ENCODE measurements at regions not wholly inside any gene's neighbourhood (a gene's known extent, or its start where the extent isn't known, plus 50 kb on each side); places are given as distances from the start of the nearest gene placed in this dataset.

DNA sequence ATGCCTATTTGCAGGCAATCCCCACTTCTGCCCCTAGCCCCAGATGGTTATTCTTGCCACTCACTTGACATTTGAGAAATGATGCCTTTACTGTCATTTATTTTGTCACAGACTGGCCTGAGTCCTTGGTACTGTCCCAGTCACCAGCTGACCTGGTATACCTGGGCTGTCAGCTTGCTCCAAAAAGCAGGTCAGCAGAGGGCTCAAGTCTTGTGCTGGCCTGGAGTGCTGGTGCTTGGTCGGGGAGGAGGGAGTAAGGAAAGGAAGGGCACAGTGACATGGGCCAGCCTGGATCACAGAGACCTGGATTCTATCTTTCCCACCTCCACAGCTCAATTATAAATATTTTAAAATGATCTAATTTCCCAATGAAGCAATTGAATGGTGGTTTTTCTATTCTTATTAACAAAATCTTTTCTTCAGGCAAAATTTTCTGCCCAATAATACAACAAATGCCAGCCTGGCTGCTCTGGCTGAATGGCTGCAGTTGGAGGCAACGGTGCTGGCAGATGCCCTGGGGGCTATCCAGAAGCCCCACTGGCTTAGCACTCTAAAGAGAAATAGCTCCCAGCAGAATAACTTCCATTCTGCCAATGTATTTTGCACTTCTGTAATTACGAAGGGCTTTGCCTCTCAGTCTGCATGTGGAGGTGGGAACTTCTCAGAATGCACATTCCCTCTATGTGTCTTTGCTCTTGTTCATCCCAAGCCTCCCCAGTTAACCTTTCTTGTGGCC is 160.6 kb downstream of the GADD45G start:
- H3K9me3 ChIP-seq (ENCODE audit: low read length) = no peaks in the 10 kb centered on the region
- H3K9me2 ChIP-seq (ENCODE audit: insufficient read depth, low read length) = no peaks in the 10 kb centered on the region
- H3K27me3 ChIP-seq (ENCODE audit: insufficient read depth, low read depth, low read length) = no peaks in the 10 kb centered on the region
- H3K4me3 ChIP-seq (ENCODE audit: low read length) = no peak overlapping the region
- no peaks in the 10 kb centered on the region for H3K79me2 ChIP-seq (replicated peaks; ENCODE audit: insufficient read depth, low read length)
- no peaks in the 10 kb centered on the region for H3F3A ChIP-seq (ENCODE audit: insufficient read depth, low read length, poor library complexity, severe bottlenecking)
- H4K20me1 ChIP-seq (ENCODE audit: insufficient read depth) = no peaks in the 10 kb centered on the region
- no peak overlapping the region for H2AFZ ChIP-seq (ENCODE audit: low read depth, low read length)
- no peak overlapping the region for H3K4me2 ChIP-seq (ENCODE audit: low read length)
- no peak overlapping the region for H3K27ac ChIP-seq (ENCODE audit: low read length)
- no peak overlapping the region for H3K9ac ChIP-seq (ENCODE audit: low read length)
- TF ChIP-seq RAD21 (conservative IDR thresholded peaks at IDR 0.05) (no peak), SMC3 (conservative IDR thresholded peaks at IDR 0.05; ENCODE audit: poor library complexity) (no peak), REST (IDR thresholded peaks at IDR 0.05; ENCODE audit: borderline replicate concordance) (no peak), EZH2 (IDR thresholded peaks at IDR 0.05; ENCODE audit: borderline replicate concordance, insufficient read depth, low read length, poor library complexity, severe bottlenecking) (no peak), MXI1 (conservative IDR thresholded peaks at IDR 0.05; ENCODE audit: poor library complexity, severe bottlenecking) (no peak), EP300 (conservative IDR thresholded peaks at IDR 0.05; ENCODE audit: poor library complexity, severe bottlenecking) (no peak), CTCF (IDR thresholded peaks at IDR 0.05; ENCODE audit: poor library complexity, severe bottlenecking) (no peak), POLR2AphosphoS5 (IDR thresholded peaks at IDR 0.05) (no peak), TAF1 (IDR thresholded peaks at IDR 0.05; ENCODE audit: low read depth) (no peak)
- no peaks in the 10 kb centered on the region for H3K36me3 ChIP-seq (ENCODE audit: insufficient read depth, low read length)

DNA sequence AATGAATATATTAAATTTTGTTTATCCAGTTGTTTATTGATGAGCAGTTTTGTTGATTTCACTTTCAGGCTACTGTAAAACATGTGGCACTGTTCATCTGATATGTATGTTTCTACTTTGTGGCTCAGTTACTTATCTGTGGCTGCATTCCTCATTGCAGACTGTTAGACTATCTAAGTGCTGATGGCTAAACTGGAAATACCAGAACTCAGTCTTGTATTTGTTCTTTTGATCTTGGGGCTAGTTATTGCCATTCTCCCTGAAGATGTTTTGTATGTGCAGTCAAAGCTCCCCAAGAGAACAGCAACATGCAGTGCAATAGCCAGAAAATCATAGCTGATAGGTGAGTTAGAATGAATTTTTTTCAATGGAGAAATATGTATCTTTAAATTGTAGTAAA is 162.2 kb downstream of the GADD45G start:
- no peak overlapping the region for H3K4me2 ChIP-seq (ENCODE audit: low read length)
- no peaks in the 10 kb centered on the region for H3K9me2 ChIP-seq (ENCODE audit: insufficient read depth, low read length)
- no peaks in the 10 kb centered on the region for H3K27me3 ChIP-seq (ENCODE audit: insufficient read depth, low read depth, low read length)
- no peaks in the 10 kb centered on the region for H3K79me2 ChIP-seq (replicated peaks; ENCODE audit: insufficient read depth, low read length)
- TF ChIP-seq TAF1 (IDR thresholded peaks at IDR 0.05; ENCODE audit: low read depth) (no peak), CTCF (IDR thresholded peaks at IDR 0.05; ENCODE audit: poor library complexity, severe bottlenecking) (no peak), REST (IDR thresholded peaks at IDR 0.05; ENCODE audit: borderline replicate concordance) (no peak), EZH2 (IDR thresholded peaks at IDR 0.05; ENCODE audit: borderline replicate concordance, insufficient read depth, low read length, poor library complexity, severe bottlenecking) (no peak), POLR2AphosphoS5 (IDR thresholded peaks at IDR 0.05) (no peak)
- no peaks in the 10 kb centered on the region for H3K9me3 ChIP-seq (ENCODE audit: low read length)
- no peaks in the 10 kb centered on the region for H4K20me1 ChIP-seq (ENCODE audit: insufficient read depth)
- H3K36me3 ChIP-seq (ENCODE audit: insufficient read depth, low read length) = no peaks in the 10 kb centered on the region
- H3K9ac ChIP-seq (ENCODE audit: low read length) = no peak overlapping the region
- H3F3A ChIP-seq (ENCODE audit: insufficient read depth, low read length, poor library complexity, severe bottlenecking) = no peaks in the 10 kb centered on the region
- H3K4me3 ChIP-seq (ENCODE audit: low read length) = no peak overlapping the region
- H2AFZ ChIP-seq (ENCODE audit: low read depth, low read length) = no peak overlapping the region
- H3K27ac ChIP-seq (ENCODE audit: low read length) = no peak overlapping the region
